Ascending aorta (tissue), 2 donors: ENCODE measurements at regions not wholly inside any gene's neighbourhood (a gene's known extent, or its start where the extent isn't known, plus 50 kb on each side); places are given as distances from the start of the nearest gene placed in this dataset.

Source experiments
- DNase-seq, 2 donors: peaks; one replicate each; pipeline ENCODE4 v3.0.0-alpha.2; 2019; ENCODE audit warnings: low spot score in 2 of 2
- H3K27ac ChIP-seq, 2 donors: fragments of 200-600 bp; sonication (generic); one replicate each; pipeline ENCODE4 v1.5.1; 2016 to 2017; ENCODE audit warnings: mild to moderate bottlenecking in 1 of 2
- H3K27me3 ChIP-seq: fragments of 200-600 bp; sonication (generic); one replicate; pipeline ENCODE4 v1.5.1; 2017
- H3K36me3 ChIP-seq, 2 donors: fragments of 200-600 bp; sonication (generic); one replicate each; pipeline ENCODE4 v1.5.1; 2016
- H3K4me1 ChIP-seq, 2 donors: fragments of 200-600 bp; sonication (generic); one replicate each; pipeline ENCODE4 v1.5.1; 2016 to 2017; ENCODE audit warnings: mild to moderate bottlenecking in 1 of 2
- H3K4me3 ChIP-seq, 2 donors: fragments of 200-600 bp; sonication (generic); one replicate each; pipeline ENCODE4 v1.5.1; 2016 to 2017; ENCODE audit warnings: mild to moderate bottlenecking in 1 of 2
- H3K9me3 ChIP-seq, 2 donors: fragments of 200-600 bp; sonication (generic); one replicate each; pipeline ENCODE4 v1.5.1; 2016
- CTCF ChIP-seq, 3 experiments: fragments of 200-600 bp in 2 of 3; fragments of 450-650 bp in 1 of 3; sonication (generic) in 2 of 3; IDR thresholded peaks; one replicate each; pipeline ENCODE4 v1.5.1; 2016 to 2019; ENCODE audit warnings: antibody characterized with exemption in 3 of 3, mild to moderate bottlenecking in 1 of 3, moderate library complexity in 1 of 3
- intact Hi-C: fragments of 100-400 bp; cut with DNase I; formaldehyde crosslinking; loops from one replicate; pipeline ENCODE4 v1.15.1; 2023

- Histone ChIP-seq H3K4me1 (no peaks in the 10 kb centered on the region), H3K27ac (no peak overlapping the region), H3K4me3 (no peak overlapping the region), H3K27me3 (no peaks in the 10 kb centered on the region), H3K36me3 (no peaks in the 10 kb centered on the region), H3K9me3 (no peaks in the 10 kb centered on the region)
- no peak for TF ChIP-seq CTCF (IDR thresholded peaks at IDR 0.05)
- no peak for DNase-seq
- intact Hi-C loops = no loop called here
Measured at GRCh38 chr3:1752205-1752604, 346.5 kb upstream of the CNTN4 start.

DNA sequence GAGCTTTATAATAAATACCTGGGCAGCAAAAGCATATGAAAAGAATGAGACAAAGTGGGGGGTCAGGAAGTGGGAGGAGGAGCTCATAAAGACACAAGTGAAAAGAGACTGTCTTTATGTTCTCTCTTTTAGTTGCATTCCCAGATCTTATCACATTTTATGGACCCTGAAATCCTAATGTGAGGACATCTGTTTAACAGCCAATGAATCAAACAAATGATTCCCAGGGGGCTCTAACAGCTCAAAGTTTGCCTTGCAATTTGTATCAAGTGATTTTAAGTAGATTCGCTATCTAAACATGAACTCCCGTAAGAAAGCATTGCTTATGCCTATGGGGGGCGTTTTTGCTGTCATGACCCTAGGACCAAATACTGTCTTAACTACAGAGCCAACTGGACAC is 332.3 kb upstream of the CNTN4 start:
- intact Hi-C loops = no loop called here
- H3K9me3 ChIP-seq = no peaks in the 10 kb centered on the region
- H3K27ac ChIP-seq = no peak overlapping the region
- H3K4me3 ChIP-seq = no peak overlapping the region
- H3K36me3 ChIP-seq = no peaks in the 10 kb centered on the region
- H3K4me1 ChIP-seq = no peaks in the 10 kb centered on the region
- DNase-seq = no peak
- no peaks in the 10 kb centered on the region for H3K27me3 ChIP-seq
- TF ChIP-seq CTCF (IDR thresholded peaks at IDR 0.05) = no peak

- DNase-seq = no peak
Measured at GRCh38 chr3:1773679-1774078, 325.0 kb upstream of the CNTN4 start.

GRCh38 chr3:1774597-1774996 is 324.1 kb upstream of the CNTN4 start:
- Histone ChIP-seq H3K27me3 (no peaks in the 10 kb centered on the region), H3K4me1 (no peaks in the 10 kb centered on the region), H3K4me3 (no peak overlapping the region), H3K9me3 (no peaks in the 10 kb centered on the region), H3K36me3 (no peaks in the 10 kb centered on the region), H3K27ac (no peak overlapping the region)
- no peak for DNase-seq
- intact Hi-C loops = no loop called here
- TF ChIP-seq CTCF (IDR thresholded peaks at IDR 0.05) = no peak

More at GRCh38 chr3:1773679-1774078, 325.0 kb upstream of the CNTN4 start:
- Histone ChIP-seq H3K36me3 (no peaks in the 10 kb centered on the region), H3K9me3 (no peaks in the 10 kb centered on the region), H3K4me1 (no peaks in the 10 kb centered on the region), H3K4me3 (no peak overlapping the region), H3K27ac (no peak overlapping the region), H3K27me3 (no peaks in the 10 kb centered on the region)
- no peak for TF ChIP-seq CTCF (IDR thresholded peaks at IDR 0.05)
- intact Hi-C loops = no loop called here

- Histone ChIP-seq H3K36me3 (no peaks in the 10 kb centered on the region), H3K27me3 (no peaks in the 10 kb centered on the region), H3K4me1 (no peaks in the 10 kb centered on the region), H3K27ac (no peak overlapping the region), H3K4me3 (no peak overlapping the region), H3K9me3 (no peaks in the 10 kb centered on the region)
- DNase-seq = no peak
- intact Hi-C loops = no loop called here
- no peak for TF ChIP-seq CTCF (IDR thresholded peaks at IDR 0.05)
Measured at GRCh38 chr3:1775321-1775720, 323.3 kb upstream of the CNTN4 start.

DNA sequence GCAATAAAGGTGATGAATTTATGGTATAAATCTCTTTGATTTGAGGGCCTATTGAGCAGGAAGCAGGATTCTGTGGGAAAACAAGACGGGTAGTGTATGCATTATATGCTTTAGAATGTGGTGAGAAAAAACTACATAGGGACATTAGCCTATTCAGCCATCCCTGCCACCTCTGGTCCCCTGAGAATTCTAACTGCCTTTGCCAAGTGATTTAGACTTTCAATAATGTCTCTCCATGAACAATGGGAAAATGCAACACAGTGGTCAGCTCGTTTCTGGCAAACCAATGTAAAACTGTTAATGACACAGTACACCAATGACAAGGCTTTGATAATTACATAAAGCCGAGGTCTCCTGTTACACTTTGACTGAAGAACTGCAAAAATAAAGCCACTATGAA is 314.7 kb upstream of the CNTN4 start:
- no peaks in the 10 kb centered on the region for H3K9me3 ChIP-seq
- intact Hi-C loops = no loop called here
- H3K27me3 ChIP-seq = no peaks in the 10 kb centered on the region
- no peak for DNase-seq
- TF ChIP-seq CTCF (IDR thresholded peaks at IDR 0.05) = no peak
- H3K4me1 ChIP-seq = no peaks in the 10 kb centered on the region
- no peak overlapping the region for H3K27ac ChIP-seq
- no peak overlapping the region for H3K4me3 ChIP-seq
- H3K36me3 ChIP-seq = no peaks in the 10 kb centered on the region
